ENCODE measurements at regions not wholly inside any gene's neighbourhood (a gene's known extent, or its start where the extent isn't known, plus 50 kb on each side); places are given as distances from the start of the nearest gene placed in this dataset.

GRCh38 chr4:124055336-124055735 is 657.2 kb downstream of the ANKRD50 start:
- H3K9me3 ChIP-seq (ENCODE audit: control extremely low read depth in 1 of 3, control insufficient read depth in 2 of 3, insufficient read depth in 1 of 3, low read length in 2 of 3): no peaks in the 10 kb centered on the region
- no peak overlapping the region for H2AFZ ChIP-seq (ENCODE audit: insufficient read depth, low read depth, low read length, poor library complexity, severe bottlenecking)
- Mint-ChIP-seq H3K4me1 (peaks cover under 1% of the 10 kb centered on the region), H3K4me3 (no peak overlapping the region), H3K9me3 (ENCODE audit: insufficient read depth) (no peaks in the 10 kb centered on the region), H3K27me3 (no peaks in the 10 kb centered on the region), H3K27ac (no peak overlapping the region)
- H3K4me3 ChIP-seq (ENCODE audit: control extremely low read depth in 1 of 5, extremely low read depth in 1 of 5, insufficient read depth in 1 of 5, low read depth in 2 of 5, low read length in 4 of 5): no peak overlapping the region
- ATAC-seq (ENCODE audit: low read depth) (no peak), DNase-seq (no peak)
- CTCF ChIA-PET: no interaction called here
- H3K36me3 ChIP-seq (replicated peaks in 1 of 2; ENCODE audit: control extremely low read depth in 1 of 2, control insufficient read depth in 1 of 2, extremely low read depth in 1 of 2, insufficient read depth in 2 of 2, low read length in 1 of 2): no peaks in the 10 kb centered on the region
- no CpG with 5 or more reads among the region's 1 CpG for WGBS (ENCODE audit: insufficient coverage)
- H3K4me2 ChIP-seq (replicated peaks; ENCODE audit: low read depth, low read length, poor library complexity, severe bottlenecking): no peak overlapping the region
- H3K9ac ChIP-seq (ENCODE audit: low read length): no peak overlapping the region
- POLR2A ChIA-PET: no interaction called here
- intact Hi-C loops (cut with micrococcal nuclease): no loop called here
- H3K79me2 ChIP-seq (ENCODE audit: control insufficient read depth, insufficient read depth, low read length): no peaks in the 10 kb centered on the region
- no peaks in the 10 kb centered on the region for H4K20me1 ChIP-seq (ENCODE audit: control insufficient read depth, insufficient read depth, low read length, poor library complexity, severe bottlenecking)
- H3K4me1 ChIP-seq (ENCODE audit: control insufficient read depth in 2 of 2, insufficient read depth in 2 of 2, low read length in 2 of 2): peaks cover 0 to 2% of the 10 kb centered on the region in 2 donors
- no peaks in the 10 kb centered on the region for H3K27me3 ChIP-seq (replicated peaks in 1 of 4; ENCODE audit: control extremely low read depth in 1 of 4, control insufficient read depth in 3 of 4, insufficient read depth in 4 of 4, low read length in 3 of 4)
- TF ChIP-seq EZH2 (IDR thresholded peaks at IDR 0.05; ENCODE audit: borderline replicate concordance, insufficient read depth, low read depth, low read length, poor library complexity, severe bottlenecking) (no peak), CTCF (IDR thresholded peaks at IDR 0.05) (no peak)
- H3K27ac ChIP-seq (ENCODE audit: low read length in 2 of 2): no peak overlapping the region

- no peaks in the 10 kb centered on the region for H3K9me3 Mint-ChIP-seq (ENCODE audit: insufficient read depth)
- ATAC-seq (ENCODE audit: low read depth): no peak
- Histone ChIP-seq H4K20me1 (ENCODE audit: control insufficient read depth, insufficient read depth, low read length, poor library complexity, severe bottlenecking) (no peaks in the 10 kb centered on the region), H3K4me3 (ENCODE audit: control extremely low read depth in 1 of 5, extremely low read depth in 1 of 5, insufficient read depth in 1 of 5, low read depth in 2 of 5, low read length in 4 of 5) (no peak overlapping the region), H3K4me1 (ENCODE audit: control insufficient read depth in 2 of 2, insufficient read depth in 2 of 2, low read length in 2 of 2) (peaks cover 0 to 3% of the 10 kb centered on the region in 2 donors), H3K9ac (ENCODE audit: low read length) (no peak overlapping the region), H3K27me3 (replicated peaks in 1 of 4; ENCODE audit: control extremely low read depth in 1 of 4, control insufficient read depth in 3 of 4, insufficient read depth in 4 of 4, low read length in 3 of 4) (no peaks in the 10 kb centered on the region), H3K9me3 (ENCODE audit: control extremely low read depth in 1 of 3, control insufficient read depth in 2 of 3, insufficient read depth in 1 of 3, low read length in 2 of 3) (no peaks in the 10 kb centered on the region), H3K4me2 (replicated peaks; ENCODE audit: low read depth, low read length, poor library complexity, severe bottlenecking) (no peak overlapping the region), H3K27ac (ENCODE audit: low read length in 2 of 2) (no peak overlapping the region), H3K36me3 (replicated peaks in 1 of 2; ENCODE audit: control extremely low read depth in 1 of 2, control insufficient read depth in 1 of 2, extremely low read depth in 1 of 2, insufficient read depth in 2 of 2, low read length in 1 of 2) (no peaks in the 10 kb centered on the region), H3K79me2 (ENCODE audit: control insufficient read depth, insufficient read depth, low read length) (no peaks in the 10 kb centered on the region), H2AFZ (ENCODE audit: insufficient read depth, low read depth, low read length, poor library complexity, severe bottlenecking) (no peak overlapping the region)
- H3K4me1 Mint-ChIP-seq: peaks cover 1% of the 10 kb centered on the region
- H3K27me3 Mint-ChIP-seq: no peaks in the 10 kb centered on the region
- DNase-seq: no peak
- intact Hi-C loops (cut with micrococcal nuclease): no loop called here
- POLR2A ChIA-PET: no interaction called here
- CTCF ChIA-PET: no interaction called here
- no peak overlapping the region for H3K27ac Mint-ChIP-seq
- TF ChIP-seq CTCF (IDR thresholded peaks at IDR 0.05) (no peak), EZH2 (IDR thresholded peaks at IDR 0.05; ENCODE audit: borderline replicate concordance, insufficient read depth, low read depth, low read length, poor library complexity, severe bottlenecking) (no peak)
- no peak overlapping the region for H3K4me3 Mint-ChIP-seq
Measured at GRCh38 chr4:124055896-124056295, 656.6 kb downstream of the ANKRD50 start.

Data from B cell (primary cell).